DOHH2 (cell line): ENCODE measurements at regions not wholly inside any gene's neighbourhood (a gene's known extent, or its start where the extent isn't known, plus 50 kb on each side); places are given as distances from the start of the nearest gene placed in this dataset.

ENCODE experiments used
- H3F3A ChIP-seq: fragments of 200-600 bp; sonication (generic), shearing (Covaris generic); 2 replicates; pipeline ENCODE4 v1.6.0; 2016; ENCODE audit warnings: antibody characterized with exemption, mild to moderate bottlenecking; ENCODE audit not compliant: control insufficient read depth, insufficient read depth
- H3K27ac ChIP-seq: fragments of 200-600 bp; sonication (generic); 2 replicates; pipeline ENCODE4 v1.5.1; 2014; ENCODE audit warnings: low read depth, mild to moderate bottlenecking, low read length, moderate library complexity
- H3K27me3 ChIP-seq: fragments of 200-600 bp; sonication (generic); 2 replicates; pipeline ENCODE4 v1.6.1; 2014; ENCODE audit warnings: mild to moderate bottlenecking, low read length, mixed read lengths; ENCODE audit not compliant: control insufficient read depth
- H3K36me3 ChIP-seq: fragments of 200-600 bp; sonication (generic); 2 replicates; pipeline ENCODE4 v1.6.1; 2014; ENCODE audit warnings: mild to moderate bottlenecking, low read length, moderate library complexity, mixed read lengths; ENCODE audit not compliant: control insufficient read depth
- H3K4me1 ChIP-seq: fragments of 200-600 bp; sonication (generic); 2 replicates; pipeline ENCODE4 v1.6.1; 2014; ENCODE audit warnings: mild to moderate bottlenecking, low read length, mixed read lengths; ENCODE audit not compliant: control insufficient read depth
- H3K4me2 ChIP-seq: fragments of 200-600 bp; sonication (generic); 2 replicates; pipeline ENCODE4 v1.6.0; 2014; ENCODE audit warnings: mild to moderate bottlenecking, low read length, moderate library complexity
- H3K4me3 ChIP-seq: fragments of 200-600 bp; sonication (generic); 2 replicates; pipeline ENCODE4 v1.5.1; 2014; ENCODE audit warnings: mild to moderate bottlenecking, low read length, mixed read lengths
- H3K79me2 ChIP-seq: fragments of 200-600 bp; sonication (generic); 2 replicates; pipeline ENCODE4 v1.6.1; 2014; ENCODE audit warnings: mild to moderate bottlenecking, low read length, mixed read lengths; ENCODE audit not compliant: control insufficient read depth
- H3K9me2 ChIP-seq: fragments of 200-600 bp; sonication (generic); replicated peaks from 2 replicates; pipeline ENCODE4 v1.6.1; 2014; ENCODE audit warnings: mild to moderate bottlenecking, low read length, mixed read lengths; ENCODE audit not compliant: control insufficient read depth
- H3K9me3 ChIP-seq: fragments of 200-600 bp; sonication (generic); 2 replicates; pipeline ENCODE4 v1.6.1; 2014; ENCODE audit warnings: antibody characterized with exemption, low read length, mixed read lengths; ENCODE audit not compliant: control insufficient read depth, insufficient read depth
- H4K20me1 ChIP-seq: fragments of 200-600 bp; sonication (generic); 2 replicates; pipeline ENCODE4 v1.6.0; 2014; ENCODE audit warnings: low read depth, mild to moderate bottlenecking, antibody characterized with exemption, low read length, moderate library complexity; ENCODE audit not compliant: control insufficient read depth, insufficient read depth
- CTCF ChIP-seq: fragments of 200-600 bp; sonication (generic); IDR thresholded peaks from one replicate; pipeline ENCODE4 v1.5.1; 2014; ENCODE audit warnings: antibody characterized with exemption, mild to moderate bottlenecking, low read depth, low read length; ENCODE audit not compliant: poor library complexity, severe bottlenecking
- EZH2phosphoT487 ChIP-seq: fragments of 200-600 bp; sonication (generic); IDR thresholded peaks from 2 replicates; pipeline ENCODE4 v1.6.1; 2017; ENCODE audit warnings: borderline replicate concordance, mild to moderate bottlenecking, antibody characterized with exemption, low read length, moderate library complexity, mixed read lengths

- H3K9me2 ChIP-seq = no peaks in the 10 kb centered on the region
- H4K20me1 ChIP-seq = no peaks in the 10 kb centered on the region
- no peaks in the 10 kb centered on the region for H3K36me3 ChIP-seq
- no peak overlapping the region for H3K4me3 ChIP-seq
- TF ChIP-seq CTCF (no peak), EZH2phosphoT487 (no peak)
- H3K27me3 ChIP-seq = no peaks in the 10 kb centered on the region
- peaks cover 4% of the 10 kb centered on the region; the same call in 1 of the 2 replicates for H3K9me3 ChIP-seq
- H3K4me1 ChIP-seq = no peaks in the 10 kb centered on the region
- no peaks in the 10 kb centered on the region for H3K79me2 ChIP-seq
- H3F3A ChIP-seq = no peaks in the 10 kb centered on the region
- H3K27ac ChIP-seq = no peak overlapping the region
- H3K4me2 ChIP-seq = no peak overlapping the region
Observed at GRCh38 chr19:27906081-27906480, 1306.9 kb downstream of the UQCRFS1 start.

DNA sequence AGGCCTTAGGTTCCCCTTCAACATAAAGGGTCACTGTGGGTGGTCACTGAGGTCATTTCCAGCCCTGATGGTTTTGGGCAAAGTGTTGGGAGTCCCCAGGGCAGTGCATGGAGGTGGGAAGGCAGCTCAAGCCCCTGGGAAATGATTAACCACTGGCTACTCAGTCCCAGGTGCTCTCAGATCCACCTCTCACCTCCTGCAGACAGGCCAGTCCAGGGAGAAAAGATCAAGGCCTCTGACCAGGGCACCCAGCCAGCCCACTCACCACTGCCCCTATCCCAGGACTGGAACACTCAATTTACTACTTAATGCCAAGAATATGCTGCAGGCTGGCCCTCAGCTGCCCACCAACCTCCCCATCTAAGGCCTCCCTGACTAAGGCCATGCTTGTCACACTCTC lies 1307.9 kb downstream of the UQCRFS1 start:
- Histone ChIP-seq H3K4me3 (no peak overlapping the region), H3K4me1 (no peaks in the 10 kb centered on the region), H3F3A (no peaks in the 10 kb centered on the region), H3K4me2 (no peak overlapping the region), H3K36me3 (no peaks in the 10 kb centered on the region), H3K27me3 (no peaks in the 10 kb centered on the region), H3K79me2 (no peaks in the 10 kb centered on the region), H4K20me1 (no peaks in the 10 kb centered on the region), H3K27ac (no peak overlapping the region), H3K9me2 (no peaks in the 10 kb centered on the region), H3K9me3 (no peaks in the 10 kb centered on the region)
- TF ChIP-seq CTCF = no peak
- TF ChIP-seq EZH2phosphoT487 = no peak

DNA sequence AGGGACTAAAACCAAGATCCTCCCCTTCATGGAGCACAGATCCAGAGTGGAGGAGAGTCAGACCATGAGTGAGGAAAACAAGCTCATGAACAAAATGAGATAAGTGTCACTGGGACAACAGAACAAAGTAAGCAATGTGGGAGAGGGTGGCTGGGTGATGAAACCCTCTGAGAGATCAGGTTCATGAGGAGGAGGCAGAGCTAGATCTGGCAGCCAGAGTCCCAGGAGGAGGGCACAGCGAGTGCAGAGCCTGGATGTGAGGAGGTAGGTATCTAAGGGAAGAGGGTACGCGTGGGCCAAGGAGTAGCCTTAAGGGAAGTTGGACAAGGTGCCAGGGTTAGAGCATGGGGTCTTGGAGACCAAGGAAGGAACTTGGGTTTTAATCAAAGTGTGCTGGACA lies 1311.9 kb downstream of the UQCRFS1 start:
- Histone ChIP-seq H3K27ac (no peak overlapping the region), H3K4me1 (no peaks in the 10 kb centered on the region), H3K36me3 (no peaks in the 10 kb centered on the region), H3K27me3 (no peaks in the 10 kb centered on the region), H3K79me2 (no peaks in the 10 kb centered on the region), H3K4me3 (no peak overlapping the region), H4K20me1 (no peaks in the 10 kb centered on the region), H3K9me2 (no peaks in the 10 kb centered on the region), H3F3A (no peaks in the 10 kb centered on the region), H3K9me3 (no peaks in the 10 kb centered on the region), H3K4me2 (no peak overlapping the region)
- TF ChIP-seq EZH2phosphoT487 (no peak), CTCF (no peak)

- Histone ChIP-seq H3K9me3 (no peaks in the 10 kb centered on the region; the same call in 1 of the 2 replicates), H4K20me1 (no peaks in the 10 kb centered on the region), H3K27ac (no peak overlapping the region)
Observed at GRCh38 chr19:27896091-27896490, 1316.9 kb downstream of the UQCRFS1 start.

More at GRCh38 chr19:27896091-27896490, 1316.9 kb downstream of the UQCRFS1 start:
- Histone ChIP-seq H3K4me2 (no peak overlapping the region), H3K4me3 (no peak overlapping the region), H3K79me2 (no peaks in the 10 kb centered on the region), H3K9me2 (no peaks in the 10 kb centered on the region), H3K4me1 (no peaks in the 10 kb centered on the region), H3K27me3 (no peaks in the 10 kb centered on the region), H3F3A (no peaks in the 10 kb centered on the region), H3K36me3 (no peaks in the 10 kb centered on the region)
- TF ChIP-seq EZH2phosphoT487 = no peak
- no peak for TF ChIP-seq CTCF
